LNCaP clone FGC (cell line): ENCODE measurements at regions not wholly inside any gene's neighbourhood (a gene's known extent, or its start where the extent isn't known, plus 50 kb on each side); places are given as distances from the start of the nearest gene placed in this dataset.

Experiments used
- DNase-seq: peaks from one replicate; pipeline ENCODE4 v3.0.0-alpha.2; 2011; ENCODE audit warnings: low read depth
- H3K4me3 ChIP-seq: 2 replicates; pipeline ENCODE4 v1.5.1; 2011; ENCODE audit warnings: mild to moderate bottlenecking, low read depth, low read length, control low read depth
- TF ChIP-seq, protein P1 (sequence below): IDR thresholded peaks from 2 replicates; pipeline ENCODE4 v1.5.1; 2012; ENCODE audit warnings: mild to moderate bottlenecking; ENCODE audit not compliant: control insufficient read depth, insufficient read depth; ENCODE audit errors: extremely low read depth

- TF ChIP-seq, protein P1, sequence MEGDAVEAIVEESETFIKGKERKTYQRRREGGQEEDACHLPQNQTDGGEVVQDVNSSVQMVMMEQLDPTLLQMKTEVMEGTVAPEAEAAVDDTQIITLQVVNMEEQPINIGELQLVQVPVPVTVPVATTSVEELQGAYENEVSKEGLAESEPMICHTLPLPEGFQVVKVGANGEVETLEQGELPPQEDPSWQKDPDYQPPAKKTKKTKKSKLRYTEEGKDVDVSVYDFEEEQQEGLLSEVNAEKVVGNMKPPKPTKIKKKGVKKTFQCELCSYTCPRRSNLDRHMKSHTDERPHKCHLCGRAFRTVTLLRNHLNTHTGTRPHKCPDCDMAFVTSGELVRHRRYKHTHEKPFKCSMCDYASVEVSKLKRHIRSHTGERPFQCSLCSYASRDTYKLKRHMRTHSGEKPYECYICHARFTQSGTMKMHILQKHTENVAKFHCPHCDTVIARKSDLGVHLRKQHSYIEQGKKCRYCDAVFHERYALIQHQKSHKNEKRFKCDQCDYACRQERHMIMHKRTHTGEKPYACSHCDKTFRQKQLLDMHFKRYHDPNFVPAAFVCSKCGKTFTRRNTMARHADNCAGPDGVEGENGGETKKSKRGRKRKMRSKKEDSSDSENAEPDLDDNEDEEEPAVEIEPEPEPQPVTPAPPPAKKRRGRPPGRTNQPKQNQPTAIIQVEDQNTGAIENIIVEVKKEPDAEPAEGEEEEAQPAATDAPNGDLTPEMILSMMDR: no peak
- no peak for DNase-seq
- H3K4me3 ChIP-seq: no peak overlapping the region
Measured at GRCh38 chr20:51237791-51238190, 214.9 kb upstream of the KCNG1 start.

DNA sequence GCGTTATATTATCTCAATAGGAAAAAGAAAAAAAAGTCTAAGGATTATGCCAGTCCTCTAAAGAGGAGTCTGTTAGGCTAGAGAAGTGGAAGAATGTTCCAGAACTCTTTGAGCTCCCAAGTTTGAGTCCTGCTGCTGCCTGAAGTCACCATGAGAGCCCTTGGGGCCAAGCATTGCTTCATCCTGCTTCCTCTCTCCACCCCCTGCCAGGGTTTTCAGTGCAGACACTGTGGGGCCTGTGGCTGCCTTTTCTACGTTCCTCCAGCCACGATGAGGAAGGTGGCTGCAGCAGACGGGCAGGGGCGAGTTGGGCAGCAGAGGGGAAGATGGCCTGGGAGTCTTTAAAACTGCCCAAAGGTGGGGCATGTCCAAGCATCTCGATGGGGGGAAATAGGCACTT is 214.4 kb upstream of the KCNG1 start:
- no peak for DNase-seq
- no peak overlapping the region for H3K4me3 ChIP-seq
- TF ChIP-seq, protein P1: no peak

- no peak overlapping the region for H3K4me3 ChIP-seq
- DNase-seq: no peak
- TF ChIP-seq, protein P1: no peak
Measured at GRCh38 chr20:51236421-51236820, 213.5 kb upstream of the KCNG1 start.

GRCh38 chr20:51233345-51233744 is 210.4 kb upstream of the KCNG1 start:
- no peak for DNase-seq
- no peak overlapping the region for H3K4me3 ChIP-seq
- TF ChIP-seq, protein P1: no peak

- TF ChIP-seq, protein P1: no peak
- no peak overlapping the region for H3K4me3 ChIP-seq
- DNase-seq: no peak
Measured at GRCh38 chr20:51230727-51231126, 207.8 kb upstream of the KCNG1 start.

DNA sequence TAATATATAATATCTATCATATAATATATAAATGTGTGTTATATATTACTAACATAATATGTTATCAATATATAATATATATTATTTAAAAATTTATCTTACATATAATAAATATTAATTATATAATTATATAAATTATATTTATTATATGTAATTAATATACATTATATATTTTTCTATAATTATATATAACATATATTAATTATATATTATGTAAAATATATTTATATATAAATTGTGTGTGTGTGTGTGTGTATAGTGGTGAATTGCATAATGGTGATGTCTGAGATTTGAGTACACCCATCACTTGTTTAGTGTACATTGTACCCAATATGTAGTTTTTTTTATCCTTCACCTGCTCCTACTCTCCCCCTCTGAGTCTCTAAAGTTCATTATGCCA is 205.9 kb upstream of the KCNG1 start:
- TF ChIP-seq, protein P1: no peak
- no peak for DNase-seq
- H3K4me3 ChIP-seq: no peak overlapping the region

GRCh38 chr20:51227744-51228143 is 204.8 kb upstream of the KCNG1 start:
- no peak for DNase-seq
- H3K4me3 ChIP-seq: no peak overlapping the region
- TF ChIP-seq, protein P1: no peak
